CD4-positive, alpha-beta T cell treated with Interleukin-21 for 1 hour (primary cell): ENCODE measurements at regions not wholly inside any gene's neighbourhood (a gene's known extent, or its start where the extent isn't known, plus 50 kb on each side); places are given as distances from the start of the nearest gene placed in this dataset.
"Not testable (repeated sequence)": the region's sequence is repeated elsewhere in the genome, so short reads cannot be mapped to it uniquely, and the experiment has no call there.

Experiments used
- DNase-seq: peaks from one replicate; pipeline ENCODE4 v3.0.0-alpha.2; 2020

- no peak for DNase-seq
These were observed 347.4 kb upstream of the NUDT12 start for GRCh38 chr5:103910011-103910410.

GRCh38 chr5:103909391-103909790 is 346.8 kb upstream of the NUDT12 start:
- DNase-seq = no peak

- DNase-seq = no peak
These were observed 345.9 kb upstream of the NUDT12 start for GRCh38 chr5:103908336-103909080.

- DNase-seq = no peak
These were observed 344.4 kb upstream of the NUDT12 start for GRCh38 chr5:103907001-103907400.

GRCh38 chr5:103904651-103905050 is 342.1 kb upstream of the NUDT12 start:
- no peak for DNase-seq

- DNase-seq = no peak
These were observed 340.3 kb upstream of the NUDT12 start for GRCh38 chr5:103902893-103903292.

GRCh38 chr5:103901885-103902284 is 339.3 kb upstream of the NUDT12 start:
- DNase-seq = no peak

- no peak for DNase-seq
These were observed 334.0 kb upstream of the NUDT12 start for GRCh38 chr5:103896593-103896992.

- DNase-seq = no peak
These were observed 333.1 kb upstream of the NUDT12 start for GRCh38 chr5:103895738-103896137.

- DNase-seq = no peak
These were observed 332.3 kb upstream of the NUDT12 start for GRCh38 chr5:103894882-103895281.

- no peak for DNase-seq
These were observed 328.6 kb upstream of the NUDT12 start for GRCh38 chr5:103891151-103891550.

GRCh38 chr5:103890313-103890712 is 327.7 kb upstream of the NUDT12 start:
- DNase-seq = no peak

GRCh38 chr5:103889500-103890209 is 327.1 kb upstream of the NUDT12 start:
- no peak for DNase-seq

GRCh38 chr5:103886826-103887225 is 324.2 kb upstream of the NUDT12 start:
- DNase-seq = no peak

GRCh38 chr5:103883143-103883542 is 320.6 kb upstream of the NUDT12 start:
- no peak for DNase-seq

GRCh38 chr5:103881560-103881959 is 319.0 kb upstream of the NUDT12 start:
- no peak for DNase-seq

GRCh38 chr5:103867857-103868598 is 305.4 kb upstream of the NUDT12 start:
- no peak for DNase-seq

- no peak for DNase-seq
These were observed 303.6 kb upstream of the NUDT12 start for GRCh38 chr5:103866169-103866568.

GRCh38 chr5:103862398-103862797 is 299.8 kb upstream of the NUDT12 start:
- DNase-seq = no peak

GRCh38 chr5:103860327-103860726 is 297.7 kb upstream of the NUDT12 start:
- no peak for DNase-seq

GRCh38 chr5:103858367-103858766 is 295.8 kb upstream of the NUDT12 start:
- DNase-seq = not testable (repeated sequence)

- no peak for DNase-seq
These were observed 288.5 kb upstream of the NUDT12 start for GRCh38 chr5:103851091-103851490.

GRCh38 chr5:103849934-103850333 is 287.3 kb upstream of the NUDT12 start:
- DNase-seq = no peak

GRCh38 chr5:103847060-103847459 is 284.5 kb upstream of the NUDT12 start:
- DNase-seq = no peak
